HEK293 (cell line): ENCODE measurements at regions not wholly inside any gene's neighbourhood (a gene's known extent, or its start where the extent isn't known, plus 50 kb on each side); places are given as distances from the start of the nearest gene placed in this dataset.

Experiments
- CTCF ChIA-PET: fragments of 350-600 bp; formaldehyde crosslinking; extraction: SDS; loops from one replicate; lab custom pipeline; 2021; ENCODE audit warnings: antibody characterized with exemption; lab: Yijun Ruan, JAX
- POLR2A ChIA-PET: fragments of 300-600 bp; formaldehyde crosslinking; extraction: SDS; loops from one replicate; lab custom pipeline; 2020; ENCODE audit warnings: antibody characterized with exemption, inconsistent platforms; lab: Yijun Ruan, JAX
- H3K27ac ChIP-seq: fragments of 200-500 bp; sonication (Bioruptor generic); 2 replicates; pipeline ENCODE4 v1.5.1; 2014; ENCODE audit warnings: low read depth, low read length, control low read depth, inconsistent platforms; ENCODE audit errors: extremely low read depth
- H3K36me3 ChIP-seq, 2 experiments: fragments of 200-500 bp in 1 of 2; sonication (Bioruptor generic) in 1 of 2; 1 replicate in 1 of 2; 2 replicates in 1 of 2; pipeline ENCODE4 v1.5.1; 2014 to 2017; ENCODE audit warnings: inconsistent platforms in 2 of 2, low read length in 2 of 2; ENCODE audit not compliant: control insufficient read depth in 2 of 2, insufficient read depth in 1 of 2
- H3K4me1 ChIP-seq: fragments of 200-500 bp; sonication (Bioruptor generic); 2 replicates; pipeline ENCODE4 v1.5.1; 2014; ENCODE audit warnings: mild to moderate bottlenecking, low read length, inconsistent platforms; ENCODE audit not compliant: control insufficient read depth, insufficient read depth
- H3K4me3 ChIP-seq: 2 replicates; pipeline ENCODE4 v1.5.1; 2011; ENCODE audit warnings: low read depth, mild to moderate bottlenecking, control low read depth, low read length, moderate library complexity
- H3K9me3 ChIP-seq: fragments of 200-500 bp; sonication (Bioruptor generic); 2 replicates; pipeline ENCODE4 v1.5.1; 2014; ENCODE audit warnings: low read depth, low read length, inconsistent platforms; ENCODE audit not compliant: control insufficient read depth, insufficient read depth
- HOXA7 ChIP-seq: sonication (generic); formaldehyde crosslinking; IDR thresholded peaks from 2 replicates; pipeline ENCODE4 v1.8.1; 2022; ENCODE audit warnings: missing genetic modification reagents, borderline replicate concordance
- MZF1 ChIP-seq: fragments of 450-650 bp; formaldehyde crosslinking; IDR thresholded peaks from 2 replicates; pipeline ENCODE4 v1.5.1; 2017; ENCODE audit warnings: missing biosample characterization, missing genetic modification characterization, borderline replicate concordance
- PRDM1 ChIP-seq: fragments of 450-650 bp; formaldehyde crosslinking; IDR thresholded peaks from 2 replicates; pipeline ENCODE4; 2016; ENCODE audit warnings: missing biosample characterization, missing genetic modification characterization
- SETDB1 ChIP-seq: IDR thresholded peaks from one replicate; pipeline ENCODE4 v1.6.1; 2017; ENCODE audit warnings: mild to moderate bottlenecking, low read length, moderate library complexity, mixed read lengths; ENCODE audit not compliant: insufficient read length
- YY2 ChIP-seq: fragments of 450-650 bp; formaldehyde crosslinking; IDR thresholded peaks from 2 replicates; pipeline ENCODE4 v1.5.1; 2016; ENCODE audit warnings: missing biosample characterization, missing genetic modification characterization
- ZFP3 ChIP-seq: fragments of 450-650 bp; formaldehyde crosslinking; IDR thresholded peaks from 2 replicates; pipeline ENCODE4 v1.5.1; 2016; ENCODE audit warnings: low read depth, missing biosample characterization, missing genetic modification characterization
- ZFP37 ChIP-seq: fragments of 450-650 bp; formaldehyde crosslinking; IDR thresholded peaks from 2 replicates; pipeline ENCODE4 v1.5.1; 2016; ENCODE audit warnings: missing biosample characterization, missing genetic modification characterization
- ZNF202 ChIP-seq: fragments of 450-650 bp; formaldehyde crosslinking; IDR thresholded peaks from 2 replicates; pipeline ENCODE4 v1.5.1; 2016; ENCODE audit warnings: missing biosample characterization, missing genetic modification characterization, borderline replicate concordance
- ZNF221 ChIP-seq: fragments of 450-650 bp; formaldehyde crosslinking; IDR thresholded peaks from 2 replicates; pipeline ENCODE4 v1.5.1; 2017; ENCODE audit warnings: missing biosample characterization, missing genetic modification characterization, borderline replicate concordance
- ZNF24 ChIP-seq: fragments of 450-650 bp; formaldehyde crosslinking; IDR thresholded peaks from 2 replicates; pipeline ENCODE4 v1.5.1; 2016; ENCODE audit warnings: missing biosample characterization, missing genetic modification characterization
- ZNF302 ChIP-seq: fragments of 450-650 bp; formaldehyde crosslinking; IDR thresholded peaks from 2 replicates; pipeline ENCODE4 v1.5.1; 2016; ENCODE audit warnings: missing biosample characterization, missing genetic modification characterization, low read depth
- ZNF311 ChIP-seq: fragments of 450-650 bp; formaldehyde crosslinking; IDR thresholded peaks from 2 replicates; pipeline ENCODE4 v1.5.1; 2017; ENCODE audit warnings: missing biosample characterization, missing genetic modification characterization, borderline replicate concordance
- ZNF514 ChIP-seq: fragments of 450-650 bp; formaldehyde crosslinking; IDR thresholded peaks from 2 replicates; pipeline ENCODE4 v1.5.1; 2016; ENCODE audit warnings: missing biosample characterization, missing genetic modification characterization
- ZNF529 ChIP-seq: fragments of 450-650 bp; formaldehyde crosslinking; IDR thresholded peaks from 2 replicates; pipeline ENCODE4 v1.5.1; 2017; ENCODE audit warnings: missing genetic modification characterization, missing biosample characterization; ENCODE audit not compliant: insufficient replicate concordance
- ZNF558 ChIP-seq: fragments of 450-650 bp; formaldehyde crosslinking; IDR thresholded peaks from 2 replicates; pipeline ENCODE4 v1.5.1; 2016; ENCODE audit warnings: missing biosample characterization, missing genetic modification characterization
- ZNF561 ChIP-seq: fragments of 450-650 bp; IDR thresholded peaks from 2 replicates; pipeline ENCODE4 v1.5.1; 2018; ENCODE audit warnings: missing biosample characterization, missing genetic modification characterization, borderline replicate concordance
- ZNF624 ChIP-seq: fragments of 450-650 bp; formaldehyde crosslinking; IDR thresholded peaks from 2 replicates; pipeline ENCODE4 v1.5.1; 2017; ENCODE audit warnings: missing biosample characterization, missing genetic modification characterization
- ZNF707 ChIP-seq: fragments of 450-650 bp; formaldehyde crosslinking; IDR thresholded peaks from 2 replicates; pipeline ENCODE4 v1.5.1; 2016; ENCODE audit warnings: missing biosample characterization, missing genetic modification characterization
- ZNF76 ChIP-seq: fragments of 450-650 bp; formaldehyde crosslinking; IDR thresholded peaks from 2 replicates; pipeline ENCODE4; 2016; ENCODE audit warnings: low read depth, missing biosample characterization, missing genetic modification characterization, borderline replicate concordance
- ZNF776 ChIP-seq: fragments of 450-650 bp; formaldehyde crosslinking; IDR thresholded peaks from 2 replicates; pipeline ENCODE4 v1.5.0; 2017; ENCODE audit warnings: missing biosample characterization, missing genetic modification characterization, borderline replicate concordance
- TF ChIP-seq, protein P1 (sequence below): fragments of 450-650 bp; formaldehyde crosslinking; IDR thresholded peaks from 2 replicates; pipeline ENCODE4 v1.5.1; 2016; ENCODE audit warnings: missing biosample characterization, missing genetic modification characterization
- TF ChIP-seq, protein P2 (sequence below): fragments of 450-650 bp; formaldehyde crosslinking; IDR thresholded peaks from 2 replicates; pipeline ENCODE4 v1.5.1; 2016; ENCODE audit warnings: missing biosample characterization, missing genetic modification characterization, borderline replicate concordance
- TF ChIP-seq, protein P3 (sequence below): fragments of 450-650 bp; formaldehyde crosslinking; IDR thresholded peaks from 2 replicates; pipeline ENCODE4 v1.5.1; 2016; ENCODE audit warnings: missing biosample characterization, missing genetic modification characterization, borderline replicate concordance

- no peaks in the 10 kb centered on the region for H3K9me3 ChIP-seq
- TF ChIP-seq ZNF707 (tag by site-specific recombination) (no peak), MZF1 (no peak), HOXA7 (no peak), YY2 (tag by site-specific recombination) (no peak), ZNF529 (no peak), ZFP3 (no peak), ZNF624 (tag by site-specific recombination) (no peak), ZNF561 (tag by site-specific recombination) (no peak), ZNF24 (tag by site-specific recombination) (no peak), ZNF776 (tag by site-specific recombination) (no peak), ZNF302 (tag by site-specific recombination) (no peak), ZNF76 (no peak), ZFP37 (no peak), ZNF311 (tag by site-specific recombination) (no peak), SETDB1 (no peak)
- TF ChIP-seq, protein P1, sequence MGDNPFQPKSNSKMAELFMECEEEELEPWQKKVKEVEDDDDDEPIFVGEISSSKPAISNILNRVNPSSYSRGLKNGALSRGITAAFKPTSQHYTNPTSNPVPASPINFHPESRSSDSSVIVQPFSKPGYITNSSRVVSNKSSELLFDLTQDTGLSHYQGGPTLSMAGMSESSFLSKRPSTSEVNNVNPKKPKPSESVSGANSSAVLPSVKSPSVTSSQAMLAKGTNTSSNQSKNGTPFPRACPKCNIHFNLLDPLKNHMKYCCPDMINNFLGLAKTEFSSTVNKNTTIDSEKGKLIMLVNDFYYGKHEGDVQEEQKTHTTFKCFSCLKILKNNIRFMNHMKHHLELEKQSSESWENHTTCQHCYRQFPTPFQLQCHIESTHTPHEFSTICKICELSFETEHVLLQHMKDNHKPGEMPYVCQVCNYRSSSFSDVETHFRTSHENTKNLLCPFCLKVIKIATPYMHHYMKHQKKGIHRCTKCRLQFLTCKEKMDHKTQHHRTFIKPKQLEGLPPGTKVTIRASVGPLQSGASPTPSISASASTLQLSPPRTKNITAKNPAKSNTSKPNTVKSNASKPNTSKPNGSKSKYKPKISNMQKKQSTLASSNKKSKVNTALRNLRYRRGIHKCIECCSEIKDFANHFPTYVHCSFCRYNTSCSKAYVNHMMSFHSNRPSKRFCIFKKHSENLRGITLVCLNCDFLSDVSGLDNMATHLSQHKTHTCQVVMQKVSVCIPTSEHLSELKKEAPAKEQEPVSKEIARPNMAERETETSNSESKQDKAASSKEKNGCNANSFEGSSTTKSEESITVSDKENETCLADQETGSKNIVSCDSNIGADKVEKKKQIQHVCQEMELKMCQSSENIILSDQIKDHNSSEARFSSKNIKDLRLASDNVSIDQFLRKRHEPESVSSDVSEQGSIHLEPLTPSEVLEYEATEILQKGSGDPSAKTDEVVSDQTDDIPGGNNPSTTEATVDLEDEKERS = no peak
- TF ChIP-seq, protein P2, sequence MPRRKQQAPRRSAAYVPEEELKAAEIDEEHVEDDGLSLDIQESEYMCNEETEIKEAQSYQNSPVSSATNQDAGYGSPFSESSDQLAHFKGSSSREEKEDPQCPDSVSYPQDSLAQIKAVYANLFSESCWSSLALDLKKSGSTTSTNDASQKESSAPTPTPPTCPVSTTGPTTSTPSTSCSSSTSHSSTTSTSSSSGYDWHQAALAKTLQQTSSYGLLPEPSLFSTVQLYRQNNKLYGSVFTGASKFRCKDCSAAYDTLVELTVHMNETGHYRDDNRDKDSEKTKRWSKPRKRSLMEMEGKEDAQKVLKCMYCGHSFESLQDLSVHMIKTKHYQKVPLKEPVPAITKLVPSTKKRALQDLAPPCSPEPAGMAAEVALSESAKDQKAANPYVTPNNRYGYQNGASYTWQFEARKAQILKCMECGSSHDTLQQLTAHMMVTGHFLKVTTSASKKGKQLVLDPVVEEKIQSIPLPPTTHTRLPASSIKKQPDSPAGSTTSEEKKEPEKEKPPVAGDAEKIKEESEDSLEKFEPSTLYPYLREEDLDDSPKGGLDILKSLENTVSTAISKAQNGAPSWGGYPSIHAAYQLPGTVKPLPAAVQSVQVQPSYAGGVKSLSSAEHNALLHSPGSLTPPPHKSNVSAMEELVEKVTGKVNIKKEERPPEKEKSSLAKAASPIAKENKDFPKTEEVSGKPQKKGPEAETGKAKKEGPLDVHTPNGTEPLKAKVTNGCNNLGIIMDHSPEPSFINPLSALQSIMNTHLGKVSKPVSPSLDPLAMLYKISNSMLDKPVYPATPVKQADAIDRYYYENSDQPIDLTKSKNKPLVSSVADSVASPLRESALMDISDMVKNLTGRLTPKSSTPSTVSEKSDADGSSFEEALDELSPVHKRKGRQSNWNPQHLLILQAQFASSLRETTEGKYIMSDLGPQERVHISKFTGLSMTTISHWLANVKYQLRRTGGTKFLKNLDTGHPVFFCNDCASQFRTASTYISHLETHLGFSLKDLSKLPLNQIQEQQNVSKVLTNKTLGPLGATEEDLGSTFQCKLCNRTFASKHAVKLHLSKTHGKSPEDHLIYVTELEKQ = no peak
- TF ChIP-seq, protein P3, sequence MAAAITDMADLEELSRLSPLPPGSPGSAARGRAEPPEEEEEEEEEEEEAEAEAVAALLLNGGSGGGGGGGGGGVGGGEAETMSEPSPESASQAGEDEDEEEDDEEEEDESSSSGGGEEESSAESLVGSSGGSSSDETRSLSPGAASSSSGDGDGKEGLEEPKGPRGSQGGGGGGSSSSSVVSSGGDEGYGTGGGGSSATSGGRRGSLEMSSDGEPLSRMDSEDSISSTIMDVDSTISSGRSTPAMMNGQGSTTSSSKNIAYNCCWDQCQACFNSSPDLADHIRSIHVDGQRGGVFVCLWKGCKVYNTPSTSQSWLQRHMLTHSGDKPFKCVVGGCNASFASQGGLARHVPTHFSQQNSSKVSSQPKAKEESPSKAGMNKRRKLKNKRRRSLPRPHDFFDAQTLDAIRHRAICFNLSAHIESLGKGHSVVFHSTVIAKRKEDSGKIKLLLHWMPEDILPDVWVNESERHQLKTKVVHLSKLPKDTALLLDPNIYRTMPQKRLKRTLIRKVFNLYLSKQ = no peak
- ChIA-PET CTCF (no interaction called here), POLR2A (no interaction called here)
- no peaks in the 10 kb centered on the region for H3K4me1 ChIP-seq
- no peaks in the 10 kb centered on the region for H3K36me3 ChIP-seq
- H3K27ac ChIP-seq = no peak overlapping the region
- H3K4me3 ChIP-seq = no peak overlapping the region
Measured at GRCh38 chr13:79825959-79826358, 345.0 kb downstream of the NDFIP2 start.

DNA sequence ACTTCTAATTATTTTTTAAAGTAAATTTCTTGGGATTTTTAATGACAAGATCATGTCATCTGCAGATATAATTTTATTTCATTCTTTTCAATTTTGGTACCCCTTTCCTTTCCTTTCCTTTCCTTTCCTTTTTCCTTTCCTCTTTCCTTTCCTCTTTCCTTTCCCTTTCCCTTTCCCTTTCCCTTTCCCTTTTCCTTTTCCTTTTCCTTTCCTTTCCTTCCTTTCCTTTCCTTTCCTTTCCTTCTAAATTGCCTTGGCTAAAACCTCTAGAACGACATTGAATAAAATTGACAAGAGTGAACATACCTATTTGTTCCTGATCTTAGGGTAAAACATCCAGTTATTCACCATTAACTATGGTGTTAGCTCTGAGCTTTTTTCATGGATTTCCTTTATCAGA, 334.1 kb downstream of the NDFIP2 start:
- ChIA-PET CTCF (interaction anchor here (0.6 kb wide), 1 partner anchor 179 kb away, joined by 7 read pairs; no protein-coding TSS in a partner anchor), POLR2A (no interaction called here)
- no peak overlapping the region for H3K4me3 ChIP-seq
- H3K36me3 ChIP-seq = no peaks in the 10 kb centered on the region
- TF ChIP-seq ZNF558 (tag by site-specific recombination) (no peak), ZNF514 (no peak), ZNF221 (tag by site-specific recombination) (no peak), PRDM1 (peak; percentile 99), ZNF202 (no peak)
- no peak overlapping the region for H3K27ac ChIP-seq
- H3K9me3 ChIP-seq = no peaks in the 10 kb centered on the region
- no peaks in the 10 kb centered on the region for H3K4me1 ChIP-seq
